Neural cell (in vitro differentiated cells): ENCODE measurements at regions not wholly inside any gene's neighbourhood (a gene's known extent, or its start where the extent isn't known, plus 50 kb on each side); places are given as distances from the start of the nearest gene placed in this dataset.

Source experiments
- CTCF ChIP-seq: fragments of 450-650 bp; IDR thresholded peaks from 2 replicates; pipeline ENCODE4 v1.5.1; 2014; ENCODE audit warnings: antibody characterized with exemption, mild to moderate bottlenecking, moderate library complexity; ENCODE audit not compliant: poor library complexity, severe bottlenecking
- EP300 ChIP-seq: fragments of 450-650 bp; conservative IDR thresholded peaks from 2 replicates; pipeline ENCODE4 v1.6.1; 2014; ENCODE audit warnings: antibody characterized with exemption, mild to moderate bottlenecking, moderate library complexity; ENCODE audit not compliant: poor library complexity, severe bottlenecking
- EZH2 ChIP-seq: fragments of 200-600, 300-800 bp; shearing (Covaris generic), sonication (generic); IDR thresholded peaks from 2 replicates; pipeline ENCODE4 v1.6.1; 2014; ENCODE audit warnings: antibody characterized with exemption, low read length, borderline replicate concordance, mild to moderate bottlenecking; ENCODE audit not compliant: insufficient read depth, poor library complexity, severe bottlenecking
- POLR2AphosphoS5 ChIP-seq: IDR thresholded peaks from 2 replicates; pipeline ENCODE4 v1.6.1; 2012
- RAD21 ChIP-seq: fragments of 450-650 bp; conservative IDR thresholded peaks from 2 replicates; pipeline ENCODE4 v1.6.1; 2014; ENCODE audit warnings: antibody characterized with exemption, mild to moderate bottlenecking, moderate library complexity
- SMC3 ChIP-seq: fragments of 450-650 bp; conservative IDR thresholded peaks from 2 replicates; pipeline ENCODE4 v1.6.1; 2014; ENCODE audit warnings: antibody characterized with exemption, mild to moderate bottlenecking, moderate library complexity; ENCODE audit not compliant: poor library complexity
- TAF1 ChIP-seq: IDR thresholded peaks from 2 replicates; pipeline ENCODE4 v1.6.1; 2012; ENCODE audit warnings: low read depth
- TF ChIP-seq, protein P1 (sequence below): IDR thresholded peaks from 2 replicates; pipeline ENCODE4 v1.6.1; 2012; ENCODE audit warnings: borderline replicate concordance

GRCh38 chr3:71944482-71945065, 159.6 kb upstream of the PROK2 start:
- TF ChIP-seq CTCF (no peak), EP300 (no peak), POLR2AphosphoS5 (no peak), SMC3 (no peak), EZH2 (no peak), TAF1 (no peak), RAD21 (no peak)
- TF ChIP-seq, protein P1, sequence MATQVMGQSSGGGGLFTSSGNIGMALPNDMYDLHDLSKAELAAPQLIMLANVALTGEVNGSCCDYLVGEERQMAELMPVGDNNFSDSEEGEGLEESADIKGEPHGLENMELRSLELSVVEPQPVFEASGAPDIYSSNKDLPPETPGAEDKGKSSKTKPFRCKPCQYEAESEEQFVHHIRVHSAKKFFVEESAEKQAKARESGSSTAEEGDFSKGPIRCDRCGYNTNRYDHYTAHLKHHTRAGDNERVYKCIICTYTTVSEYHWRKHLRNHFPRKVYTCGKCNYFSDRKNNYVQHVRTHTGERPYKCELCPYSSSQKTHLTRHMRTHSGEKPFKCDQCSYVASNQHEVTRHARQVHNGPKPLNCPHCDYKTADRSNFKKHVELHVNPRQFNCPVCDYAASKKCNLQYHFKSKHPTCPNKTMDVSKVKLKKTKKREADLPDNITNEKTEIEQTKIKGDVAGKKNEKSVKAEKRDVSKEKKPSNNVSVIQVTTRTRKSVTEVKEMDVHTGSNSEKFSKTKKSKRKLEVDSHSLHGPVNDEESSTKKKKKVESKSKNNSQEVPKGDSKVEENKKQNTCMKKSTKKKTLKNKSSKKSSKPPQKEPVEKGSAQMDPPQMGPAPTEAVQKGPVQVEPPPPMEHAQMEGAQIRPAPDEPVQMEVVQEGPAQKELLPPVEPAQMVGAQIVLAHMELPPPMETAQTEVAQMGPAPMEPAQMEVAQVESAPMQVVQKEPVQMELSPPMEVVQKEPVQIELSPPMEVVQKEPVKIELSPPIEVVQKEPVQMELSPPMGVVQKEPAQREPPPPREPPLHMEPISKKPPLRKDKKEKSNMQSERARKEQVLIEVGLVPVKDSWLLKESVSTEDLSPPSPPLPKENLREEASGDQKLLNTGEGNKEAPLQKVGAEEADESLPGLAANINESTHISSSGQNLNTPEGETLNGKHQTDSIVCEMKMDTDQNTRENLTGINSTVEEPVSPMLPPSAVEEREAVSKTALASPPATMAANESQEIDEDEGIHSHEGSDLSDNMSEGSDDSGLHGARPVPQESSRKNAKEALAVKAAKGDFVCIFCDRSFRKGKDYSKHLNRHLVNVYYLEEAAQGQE = no peak
